Activated T-helper 2 cell treated with anti-CD3 and anti-CD28 coated beads, Interferon-gamma antibody, Interleukin-2, Interleukin-4, amounts not matched to agents 10 μg/mL and 5 μg/mL and 100 μg/mL, durations not matched to agents 14 hours and 24 hours and 36 hours (primary cell): ENCODE measurements at regions not wholly inside any gene's neighbourhood (a gene's known extent, or its start where the extent isn't known, plus 50 kb on each side); places are given as distances from the start of the nearest gene placed in this dataset.

ENCODE experiments used
- DNase-seq: peaks from one replicate; pipeline ENCODE4 v3.0.0; 2021; ENCODE audit warnings: low spot score
- H3K27ac Mint-ChIP-seq: one replicate; pipeline ENCODE4 v1.8.0; 2021; ENCODE audit warnings: mixed read lengths
- H3K27me3 Mint-ChIP-seq: one replicate; pipeline ENCODE4 v1.8.0; 2021; ENCODE audit warnings: low read depth, mixed read lengths
- H3K36me3 Mint-ChIP-seq: one replicate; pipeline ENCODE4 v1.8.0; 2021; ENCODE audit warnings: low read depth, mixed read lengths
- H3K4me1 Mint-ChIP-seq: one replicate; pipeline ENCODE4 v1.8.0; 2021; ENCODE audit warnings: low read depth, mixed read lengths
- H3K4me3 Mint-ChIP-seq: one replicate; pipeline ENCODE4 v1.8.0; 2021; ENCODE audit warnings: low read depth, mild to moderate bottlenecking, moderate library complexity, mixed read lengths
- H3K9me3 Mint-ChIP-seq: one replicate; pipeline ENCODE4 v1.8.0; 2021; ENCODE audit warnings: mixed read lengths
- intact Hi-C: fragments of 100-400 bp; cut with micrococcal nuclease; formaldehyde crosslinking; loops from one replicate; pipeline ENCODE4 v1.15.1; 2023

DNA sequence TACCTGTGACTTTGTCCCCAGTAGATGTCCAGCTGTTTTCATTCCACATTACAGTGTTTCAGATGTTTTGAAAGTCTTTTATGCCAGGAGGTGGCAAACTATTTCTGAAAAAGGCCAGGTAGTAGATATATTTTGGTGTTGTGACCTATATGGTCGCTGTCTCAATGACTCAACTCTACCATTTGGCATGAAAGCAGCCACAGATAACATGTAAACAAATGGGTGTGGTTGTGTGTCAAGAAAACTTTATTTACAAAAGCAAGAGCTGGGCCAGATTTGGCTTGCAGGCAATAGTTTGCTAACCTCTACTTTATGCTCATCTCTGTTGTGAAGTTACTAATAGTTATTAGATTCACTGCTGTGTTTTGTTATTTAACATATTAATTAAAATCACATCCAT, 728.7 kb upstream of the EEF2KMT start:
- no peak for DNase-seq
- H3K4me3 Mint-ChIP-seq = no peak overlapping the region
- intact Hi-C loops = no loop called here
- H3K36me3 Mint-ChIP-seq = no peaks in the 10 kb centered on the region
- H3K27ac Mint-ChIP-seq = no peak overlapping the region
- H3K27me3 Mint-ChIP-seq = no peaks in the 10 kb centered on the region
- no peaks in the 10 kb centered on the region for H3K4me1 Mint-ChIP-seq
- H3K9me3 Mint-ChIP-seq = peaks cover 34% of the 10 kb centered on the region

DNA sequence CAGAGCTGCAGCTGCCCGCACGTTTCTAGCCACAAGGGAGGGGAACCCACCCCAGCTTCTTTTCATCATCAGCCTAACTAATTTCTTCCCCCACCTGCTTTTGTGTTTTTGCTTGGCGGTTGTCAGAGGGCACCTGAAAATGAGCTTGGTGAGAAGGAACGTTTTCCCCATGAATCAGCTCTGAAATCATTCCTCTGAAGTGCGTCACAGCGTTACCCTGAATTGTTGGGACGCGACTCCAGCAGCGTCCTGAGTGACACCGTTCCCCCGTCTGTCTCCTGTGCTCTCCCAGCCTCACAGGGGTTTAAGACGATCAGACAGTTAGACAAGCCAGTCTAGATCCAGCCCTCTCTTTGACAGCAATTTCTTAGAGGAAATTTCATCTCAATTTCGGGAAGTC, 722.9 kb upstream of the EEF2KMT start:
- intact Hi-C loops = no loop called here
- H3K36me3 Mint-ChIP-seq = no peaks in the 10 kb centered on the region
- DNase-seq = no peak
- no peak overlapping the region for H3K27ac Mint-ChIP-seq
- H3K4me1 Mint-ChIP-seq = no peaks in the 10 kb centered on the region
- no peak overlapping the region for H3K4me3 Mint-ChIP-seq
- H3K27me3 Mint-ChIP-seq = no peaks in the 10 kb centered on the region
- H3K9me3 Mint-ChIP-seq = peaks cover 28% of the 10 kb centered on the region

DNA sequence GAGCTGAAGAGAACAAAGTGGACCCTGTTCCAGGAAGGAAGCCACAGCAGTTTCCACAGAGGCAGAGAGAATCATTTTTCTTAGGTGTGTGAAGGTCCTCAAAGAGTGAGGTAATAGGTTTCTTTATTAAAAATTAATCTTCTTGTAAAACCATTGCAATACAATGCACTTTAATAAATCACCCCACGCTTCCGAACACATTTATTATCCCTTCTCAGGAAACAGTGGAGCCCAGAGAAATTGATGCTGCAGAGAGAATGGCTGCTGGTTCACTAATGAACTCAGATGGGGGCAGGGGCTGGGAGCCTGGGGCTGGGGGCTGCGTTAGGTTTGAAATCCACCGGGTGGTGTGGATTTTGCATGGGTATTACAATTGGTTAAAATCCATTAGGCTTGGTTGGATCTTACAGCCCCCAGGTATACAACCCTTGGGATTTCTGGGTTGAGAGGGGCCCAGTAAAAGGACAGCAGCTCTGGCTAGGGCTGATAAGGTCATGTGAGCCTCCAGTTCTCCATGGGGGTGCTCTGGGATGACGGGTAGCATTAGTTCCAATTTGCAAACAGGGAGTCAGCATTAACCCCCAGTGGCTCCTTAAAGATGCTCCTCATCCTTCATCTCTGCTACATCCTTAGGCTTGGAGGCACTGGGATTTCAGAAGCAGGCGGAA, 718.1 kb upstream of the EEF2KMT start:
- no peaks in the 10 kb centered on the region for H3K27me3 Mint-ChIP-seq
- intact Hi-C loops = no loop called here
- H3K4me3 Mint-ChIP-seq = no peak overlapping the region
- no peak for DNase-seq
- H3K36me3 Mint-ChIP-seq = no peaks in the 10 kb centered on the region
- no peak overlapping the region for H3K27ac Mint-ChIP-seq
- H3K4me1 Mint-ChIP-seq = no peaks in the 10 kb centered on the region
- H3K9me3 Mint-ChIP-seq = peaks cover 32% of the 10 kb centered on the region

DNA sequence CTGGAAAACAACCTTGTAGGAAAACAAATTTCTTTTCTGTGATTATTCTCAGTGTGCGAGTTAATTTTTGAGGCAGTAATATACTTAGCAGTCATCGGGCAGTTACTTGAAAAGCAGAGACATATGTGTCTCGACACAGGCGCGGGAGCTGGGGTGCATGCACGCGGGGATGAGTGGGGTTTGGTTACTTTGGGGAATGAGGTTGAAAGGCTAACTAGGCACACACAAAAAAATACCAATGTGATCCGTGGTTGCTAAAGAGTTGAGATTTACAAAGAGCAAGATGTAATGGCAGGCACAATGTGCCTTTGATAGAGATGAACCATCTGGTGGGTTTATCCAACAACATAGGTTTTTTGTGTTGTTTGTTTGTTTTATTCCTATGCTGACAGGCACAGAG, 703.8 kb upstream of the EEF2KMT start:
- H3K4me3 Mint-ChIP-seq = no peak overlapping the region
- H3K36me3 Mint-ChIP-seq = no peaks in the 10 kb centered on the region
- no peaks in the 10 kb centered on the region for H3K4me1 Mint-ChIP-seq
- no peaks in the 10 kb centered on the region for H3K27me3 Mint-ChIP-seq
- no peak for DNase-seq
- no peak overlapping the region for H3K27ac Mint-ChIP-seq
- intact Hi-C loops = no loop called here
- peaks cover 58% of the 10 kb centered on the region for H3K9me3 Mint-ChIP-seq

DNA sequence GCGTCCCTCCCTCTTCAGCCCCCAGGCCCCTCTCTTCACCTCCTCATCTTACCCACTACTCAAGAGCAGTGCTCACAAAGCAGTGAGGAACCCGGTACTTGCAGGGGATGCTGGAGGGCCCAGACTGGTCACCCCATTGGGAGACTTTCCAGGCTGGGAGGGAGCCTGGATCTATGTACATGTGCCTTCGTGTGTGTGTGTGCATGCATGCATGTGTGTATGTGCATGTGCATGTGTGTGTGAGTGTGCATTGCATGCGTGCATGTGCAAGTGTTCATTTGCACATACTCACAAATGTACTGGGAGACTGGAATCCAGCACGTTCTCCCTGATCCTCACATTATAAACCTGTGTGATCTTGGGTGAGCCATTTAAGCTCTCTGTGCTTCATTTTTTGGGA, 696.0 kb upstream of the EEF2KMT start:
- no peak overlapping the region for H3K27ac Mint-ChIP-seq
- H3K27me3 Mint-ChIP-seq = no peaks in the 10 kb centered on the region
- no peaks in the 10 kb centered on the region for H3K36me3 Mint-ChIP-seq
- DNase-seq = no peak
- peaks cover 35% of the 10 kb centered on the region for H3K9me3 Mint-ChIP-seq
- intact Hi-C loops = no loop called here
- H3K4me1 Mint-ChIP-seq = no peaks in the 10 kb centered on the region
- H3K4me3 Mint-ChIP-seq = no peak overlapping the region

DNA sequence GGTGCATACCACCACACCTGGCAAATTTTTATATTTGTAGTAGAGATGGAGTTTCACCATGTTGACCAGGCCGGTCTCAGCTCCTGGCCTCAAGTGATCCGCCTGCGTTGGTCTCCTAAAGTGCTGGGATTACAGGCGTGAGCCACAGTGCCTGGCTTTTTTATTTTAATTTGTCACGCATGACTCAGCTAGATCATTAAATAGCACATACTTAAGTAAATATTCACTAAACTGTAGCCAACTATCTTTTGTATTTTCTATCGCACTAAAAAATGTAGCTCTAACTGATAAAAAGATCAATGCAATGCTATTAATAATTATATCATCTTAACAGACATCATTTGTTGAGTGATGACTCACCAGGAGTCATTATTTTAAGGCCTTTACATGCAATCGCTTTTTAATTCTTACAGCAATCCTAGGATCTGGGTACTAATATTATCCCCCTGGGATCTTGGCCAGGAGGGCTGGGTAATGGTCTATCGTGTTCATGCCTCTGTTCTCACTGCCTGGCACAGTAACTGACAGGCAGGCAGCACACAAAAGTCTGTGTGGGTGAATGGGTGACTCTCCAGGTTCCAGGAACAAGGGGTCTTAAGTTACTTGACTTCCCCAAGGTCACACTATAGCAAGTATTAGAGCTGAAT, 693.5 kb upstream of the EEF2KMT start:
- no peak for DNase-seq
- H3K4me3 Mint-ChIP-seq = no peak overlapping the region
- H3K4me1 Mint-ChIP-seq = no peaks in the 10 kb centered on the region
- H3K9me3 Mint-ChIP-seq = peaks cover 38% of the 10 kb centered on the region
- H3K27me3 Mint-ChIP-seq = no peaks in the 10 kb centered on the region
- intact Hi-C loops = no loop called here
- H3K36me3 Mint-ChIP-seq = no peaks in the 10 kb centered on the region
- no peak overlapping the region for H3K27ac Mint-ChIP-seq

DNA sequence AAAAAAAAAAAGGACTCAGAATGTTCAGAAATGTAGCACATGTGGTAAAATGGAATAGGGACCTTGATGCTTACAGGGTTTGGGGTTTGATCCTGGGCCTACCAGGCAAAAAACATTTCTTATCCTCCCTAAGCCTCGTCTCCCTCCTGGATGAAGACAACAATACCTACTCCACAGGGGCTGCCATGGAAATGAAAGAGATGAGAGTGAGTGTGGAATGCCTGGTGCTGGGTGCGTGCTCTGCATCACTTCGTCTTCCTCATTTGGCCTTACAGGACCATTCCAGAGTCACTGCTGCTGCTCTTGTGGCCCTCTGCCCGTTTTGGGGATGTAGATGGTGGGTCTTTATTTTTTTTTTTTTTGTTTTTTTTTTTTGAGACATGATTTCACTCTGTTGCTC, 692.9 kb upstream of the EEF2KMT start:
- intact Hi-C loops = no loop called here
- no peaks in the 10 kb centered on the region for H3K4me1 Mint-ChIP-seq

DNA sequence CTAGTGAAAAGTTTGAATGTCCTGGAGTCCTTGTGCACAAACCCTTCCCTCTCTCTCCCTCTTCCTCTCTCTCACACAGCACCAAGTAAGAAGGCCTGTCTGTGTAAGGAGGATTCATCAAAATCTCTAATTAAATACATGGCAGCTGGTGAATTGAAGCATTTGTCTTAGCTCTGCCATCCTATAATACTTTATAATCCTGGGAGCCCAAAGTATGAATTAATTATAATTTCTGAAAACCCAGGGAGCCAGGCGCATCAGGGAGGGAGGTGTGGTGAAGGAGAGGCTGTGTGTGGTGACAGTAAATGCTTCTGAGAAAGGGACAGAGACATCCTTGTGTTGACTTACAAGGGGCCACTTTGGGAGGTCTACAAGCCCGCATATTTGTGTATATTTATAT, 691.4 kb upstream of the EEF2KMT start:
- no peaks in the 10 kb centered on the region for H3K36me3 Mint-ChIP-seq
- H3K9me3 Mint-ChIP-seq = peaks cover 28% of the 10 kb centered on the region
- no peaks in the 10 kb centered on the region for H3K4me1 Mint-ChIP-seq
- H3K4me3 Mint-ChIP-seq = no peak overlapping the region
- DNase-seq = no peak
- no peaks in the 10 kb centered on the region for H3K27me3 Mint-ChIP-seq
- intact Hi-C loops = no loop called here
- no peak overlapping the region for H3K27ac Mint-ChIP-seq

More for the DNA sequence above, 692.9 kb upstream of the EEF2KMT start:
- Mint-ChIP-seq H3K36me3 (no peaks in the 10 kb centered on the region), H3K27ac (no peak overlapping the region), H3K9me3 (peaks cover 39% of the 10 kb centered on the region), H3K27me3 (no peaks in the 10 kb centered on the region), H3K4me3 (no peak overlapping the region)
- no peak for DNase-seq

DNA sequence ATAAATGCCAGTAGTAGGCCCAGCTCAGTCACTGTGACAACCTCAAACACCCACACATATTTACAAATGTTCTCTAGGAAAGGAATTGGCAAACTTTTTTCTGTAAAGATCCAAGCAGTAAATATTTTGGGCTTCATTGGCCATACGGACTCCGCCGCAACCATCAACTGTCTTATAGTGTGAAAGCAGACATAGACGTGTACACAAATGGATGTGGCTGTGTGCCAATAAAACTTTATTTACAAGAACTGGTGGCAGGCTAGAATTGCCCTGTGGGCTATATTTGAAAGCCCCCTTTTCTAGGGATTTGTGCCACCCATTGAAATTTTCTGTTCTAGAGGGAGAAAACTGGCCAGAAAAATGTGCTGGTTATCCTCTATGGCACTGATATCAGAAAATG, 683.8 kb upstream of the EEF2KMT start:
- Mint-ChIP-seq H3K9me3 (peaks cover 48% of the 10 kb centered on the region), H3K4me3 (no peak overlapping the region), H3K27me3 (no peaks in the 10 kb centered on the region), H3K27ac (no peak overlapping the region), H3K36me3 (no peaks in the 10 kb centered on the region), H3K4me1 (no peaks in the 10 kb centered on the region)
- intact Hi-C loops = no loop called here
- DNase-seq = no peak

DNA sequence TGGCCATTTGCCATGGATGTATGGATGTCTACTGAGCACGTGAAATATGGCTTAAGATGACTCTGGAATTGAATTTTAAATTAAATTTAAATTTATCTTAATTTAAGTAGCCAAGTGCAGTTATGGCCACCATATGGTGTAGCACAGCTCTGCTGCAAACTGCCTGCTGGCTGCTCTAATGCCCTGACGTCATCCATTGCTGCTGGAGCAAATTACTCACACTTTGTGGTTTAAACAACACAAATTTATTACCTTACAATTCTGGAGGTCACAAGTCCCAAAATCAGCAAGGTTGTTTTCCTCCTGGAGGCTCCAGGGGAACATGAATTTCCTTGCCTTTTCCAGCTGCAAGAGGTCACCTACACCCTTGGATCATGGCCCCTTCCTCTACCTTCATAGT, 679.3 kb upstream of the EEF2KMT start:
- Mint-ChIP-seq H3K27ac (no peak overlapping the region), H3K4me1 (no peaks in the 10 kb centered on the region), H3K9me3 (peaks cover 40% of the 10 kb centered on the region), H3K4me3 (no peak overlapping the region), H3K36me3 (no peaks in the 10 kb centered on the region), H3K27me3 (no peaks in the 10 kb centered on the region)
- intact Hi-C loops = no loop called here
- no peak for DNase-seq

DNA sequence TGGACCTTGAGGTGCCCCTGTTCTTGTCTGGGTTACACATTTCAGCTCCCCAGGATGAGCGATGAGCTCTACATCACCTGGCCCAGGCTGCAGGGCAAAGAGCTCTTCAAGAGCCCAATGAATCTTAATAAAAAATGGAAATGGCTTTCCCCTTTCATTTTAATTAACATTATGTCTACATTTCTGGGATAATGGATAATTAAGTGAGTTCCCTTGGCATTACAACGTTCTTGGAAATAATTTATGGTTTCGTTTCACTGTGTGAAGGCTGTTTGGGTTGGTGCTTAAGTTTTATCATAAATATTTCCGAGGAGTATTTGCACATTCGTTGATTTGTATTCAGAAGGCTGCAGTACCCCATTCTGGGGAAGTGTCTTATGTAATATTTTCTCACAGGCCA, 678.3 kb upstream of the EEF2KMT start:
- Mint-ChIP-seq H3K4me1 (no peaks in the 10 kb centered on the region), H3K4me3 (no peak overlapping the region), H3K27me3 (no peaks in the 10 kb centered on the region), H3K9me3 (peaks cover 44% of the 10 kb centered on the region), H3K27ac (no peak overlapping the region), H3K36me3 (no peaks in the 10 kb centered on the region)
- intact Hi-C loops = no loop called here
- DNase-seq = no peak

DNA sequence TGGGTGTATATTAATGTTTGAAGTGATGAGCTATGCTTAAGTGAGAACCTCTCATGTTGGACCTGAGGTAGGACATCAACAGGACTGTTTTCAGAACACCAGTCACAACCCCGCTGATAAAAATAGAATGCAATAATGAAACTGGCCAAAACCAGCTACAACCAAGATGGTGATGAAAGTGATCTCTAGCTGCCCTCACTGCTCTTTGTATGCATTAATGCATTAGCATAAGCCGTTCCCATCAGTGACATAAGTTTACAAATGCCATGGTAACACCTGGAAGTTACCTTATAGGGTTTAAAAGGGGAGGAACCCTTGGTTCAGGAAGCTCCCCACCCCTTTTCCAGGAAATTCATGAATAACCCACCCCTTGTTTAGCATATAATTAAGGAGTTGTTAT, 672.5 kb upstream of the EEF2KMT start:
- peaks cover 56% of the 10 kb centered on the region for H3K9me3 Mint-ChIP-seq
- no peaks in the 10 kb centered on the region for H3K4me1 Mint-ChIP-seq
- intact Hi-C loops = no loop called here
- no peak overlapping the region for H3K27ac Mint-ChIP-seq
- no peaks in the 10 kb centered on the region for H3K27me3 Mint-ChIP-seq
- H3K4me3 Mint-ChIP-seq = no peak overlapping the region
- no peak for DNase-seq
- no peaks in the 10 kb centered on the region for H3K36me3 Mint-ChIP-seq

DNA sequence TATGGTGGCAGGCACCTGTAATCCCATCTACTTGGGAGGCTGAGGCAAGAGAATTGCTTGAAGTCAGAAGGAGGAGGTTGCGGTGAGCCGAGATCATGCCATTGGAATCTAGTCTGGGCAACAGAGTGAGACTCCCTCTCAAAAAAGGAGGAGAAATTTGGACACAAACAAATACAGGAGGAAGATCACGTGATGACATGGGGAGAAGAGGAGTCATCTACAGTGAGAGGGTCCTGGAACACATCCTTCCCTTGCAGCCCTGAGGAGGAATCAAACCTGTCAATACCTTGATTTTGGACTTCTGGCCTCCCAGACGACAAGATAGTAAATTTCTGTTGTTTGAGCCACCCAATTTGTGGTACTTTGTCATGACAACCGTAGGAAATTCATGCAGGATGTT, 671.9 kb upstream of the EEF2KMT start:
- no peak overlapping the region for H3K4me3 Mint-ChIP-seq
- no peak overlapping the region for H3K27ac Mint-ChIP-seq
- no peak for DNase-seq
- H3K36me3 Mint-ChIP-seq = no peaks in the 10 kb centered on the region
- peaks cover 57% of the 10 kb centered on the region for H3K9me3 Mint-ChIP-seq
- H3K27me3 Mint-ChIP-seq = no peaks in the 10 kb centered on the region
- intact Hi-C loops = no loop called here
- H3K4me1 Mint-ChIP-seq = no peaks in the 10 kb centered on the region

DNA sequence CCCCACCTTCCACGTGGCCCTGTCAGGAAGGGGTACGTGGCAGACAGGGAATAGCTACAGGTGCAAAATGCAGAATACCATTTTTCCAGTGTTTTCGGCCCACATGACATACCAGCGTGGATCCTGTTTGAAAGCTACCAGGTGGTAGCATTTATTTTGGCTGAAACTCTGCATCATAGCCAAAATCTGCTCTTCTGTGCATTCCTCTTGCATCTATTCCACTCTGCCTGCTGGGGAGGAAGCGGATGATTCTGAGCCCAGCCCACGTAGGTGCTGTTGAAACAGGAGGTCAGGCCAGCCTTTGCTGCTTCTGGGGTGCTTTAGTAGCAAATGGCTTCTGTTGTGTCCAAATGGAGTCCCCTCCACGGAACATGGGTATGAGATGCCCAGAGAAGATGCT, 670.9 kb upstream of the EEF2KMT start:
- Mint-ChIP-seq H3K27ac (no peak overlapping the region), H3K9me3 (peaks cover 52% of the 10 kb centered on the region), H3K4me3 (no peak overlapping the region), H3K27me3 (no peaks in the 10 kb centered on the region), H3K4me1 (no peaks in the 10 kb centered on the region), H3K36me3 (no peaks in the 10 kb centered on the region)
- intact Hi-C loops = no loop called here
- DNase-seq = no peak
